Spleen (tissue), 7 donors: ENCODE measurements at regions not wholly inside any gene's neighbourhood (a gene's known extent, or its start where the extent isn't known, plus 50 kb on each side); places are given as distances from the start of the nearest gene placed in this dataset.

Experiments used
- POLR2A ChIP-seq, 3 donors: fragments of 450-650 bp; IDR thresholded peaks; one replicate each; pipeline ENCODE4 v1.5.1; 2017; ENCODE audit warnings: antibody characterized with exemption in 3 of 3, mild to moderate bottlenecking in 1 of 3
- TF ChIP-seq, protein P1 (sequence below), 11 experiments: fragments of 200-600 bp in 7 of 11; fragments of 450-650 bp in 4 of 11; sonication (generic) in 4 of 11; IDR thresholded peaks in 8 of 11; conservative IDR thresholded peaks in 3 of 11; 1 replicate in 7 of 11; 2 replicates in 4 of 11; pipeline versions ENCODE4 v1.4.0 to v1.8.0; 2016 to 2021; ENCODE audit warnings: antibody characterized with exemption in 11 of 11, inconsistent platforms in 4 of 11, mild to moderate bottlenecking in 1 of 11
- donor health status: DM: no; HTN: no; CAD: no; lungs with moderate emphysema.
- donor health status: DM: no; HTN: no; CAD: no.
- donor health status: DM: no; HTN: no; CAD: no.

DNA sequence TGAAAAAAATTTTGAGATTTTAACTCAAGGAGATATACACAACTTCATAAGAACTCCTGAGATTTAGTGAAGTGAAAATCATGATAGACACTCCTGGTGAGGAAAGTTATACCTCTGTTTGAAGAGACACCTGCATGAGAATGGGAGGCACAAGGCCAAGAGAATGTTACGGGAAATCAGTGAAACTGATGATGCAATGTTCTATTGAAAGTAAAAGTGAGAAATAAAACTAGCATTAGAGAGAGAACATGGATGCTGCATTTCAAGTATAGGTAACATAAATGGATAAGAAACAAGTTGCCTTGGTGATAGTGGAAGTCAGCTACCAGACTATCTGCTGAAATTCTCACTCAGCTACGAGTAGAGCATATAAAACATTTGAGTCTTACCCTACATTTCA, 562.1 kb upstream of the FANCL start:
- TF ChIP-seq, protein P1, sequence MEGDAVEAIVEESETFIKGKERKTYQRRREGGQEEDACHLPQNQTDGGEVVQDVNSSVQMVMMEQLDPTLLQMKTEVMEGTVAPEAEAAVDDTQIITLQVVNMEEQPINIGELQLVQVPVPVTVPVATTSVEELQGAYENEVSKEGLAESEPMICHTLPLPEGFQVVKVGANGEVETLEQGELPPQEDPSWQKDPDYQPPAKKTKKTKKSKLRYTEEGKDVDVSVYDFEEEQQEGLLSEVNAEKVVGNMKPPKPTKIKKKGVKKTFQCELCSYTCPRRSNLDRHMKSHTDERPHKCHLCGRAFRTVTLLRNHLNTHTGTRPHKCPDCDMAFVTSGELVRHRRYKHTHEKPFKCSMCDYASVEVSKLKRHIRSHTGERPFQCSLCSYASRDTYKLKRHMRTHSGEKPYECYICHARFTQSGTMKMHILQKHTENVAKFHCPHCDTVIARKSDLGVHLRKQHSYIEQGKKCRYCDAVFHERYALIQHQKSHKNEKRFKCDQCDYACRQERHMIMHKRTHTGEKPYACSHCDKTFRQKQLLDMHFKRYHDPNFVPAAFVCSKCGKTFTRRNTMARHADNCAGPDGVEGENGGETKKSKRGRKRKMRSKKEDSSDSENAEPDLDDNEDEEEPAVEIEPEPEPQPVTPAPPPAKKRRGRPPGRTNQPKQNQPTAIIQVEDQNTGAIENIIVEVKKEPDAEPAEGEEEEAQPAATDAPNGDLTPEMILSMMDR (IDR thresholded peaks at IDR 0.05 in 8 of 11, conservative IDR thresholded peaks at IDR 0.05 in 3 of 11) = no peak
- no peak for TF ChIP-seq POLR2A (IDR thresholded peaks at IDR 0.05)
